NCI-H345 treated with DMSO at 0.1 percent for 48 hours (cell line): ENCODE measurements at regions not wholly inside any gene's neighbourhood (a gene's known extent, or its start where the extent isn't known, plus 50 kb on each side); places are given as distances from the start of the nearest gene placed in this dataset.
"Not testable (repeated sequence)": the region's sequence is repeated elsewhere in the genome, so short reads cannot be mapped to it uniquely, and the experiment has no call there.

Source experiments
- DNase-seq: peaks from one replicate; lab custom pipeline; 2025; ENCODE audit not compliant: unreplicated experiment; lab: John Stamatoyannopoulos, UW

DNA sequence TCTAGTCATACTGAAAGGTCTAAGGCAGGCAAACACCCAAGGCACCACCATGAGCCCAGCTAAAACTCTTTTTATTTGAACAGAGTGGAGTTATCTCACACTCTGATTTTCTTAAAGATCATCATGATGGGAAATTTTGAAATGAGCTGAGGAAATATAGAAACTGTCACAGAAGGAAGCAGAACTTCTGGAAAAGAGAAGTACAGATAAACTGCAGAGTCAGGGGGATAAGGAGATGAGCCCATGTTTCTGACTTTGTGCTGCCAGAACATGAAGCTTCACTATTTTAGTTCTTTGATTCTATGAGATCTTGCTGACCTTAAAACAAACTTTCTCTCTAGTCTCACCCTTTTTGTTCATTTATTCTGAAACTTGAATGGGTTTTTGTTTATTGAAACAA, 406.5 kb upstream of the EDIL3 start:
- DNase-seq = no peak

DNA sequence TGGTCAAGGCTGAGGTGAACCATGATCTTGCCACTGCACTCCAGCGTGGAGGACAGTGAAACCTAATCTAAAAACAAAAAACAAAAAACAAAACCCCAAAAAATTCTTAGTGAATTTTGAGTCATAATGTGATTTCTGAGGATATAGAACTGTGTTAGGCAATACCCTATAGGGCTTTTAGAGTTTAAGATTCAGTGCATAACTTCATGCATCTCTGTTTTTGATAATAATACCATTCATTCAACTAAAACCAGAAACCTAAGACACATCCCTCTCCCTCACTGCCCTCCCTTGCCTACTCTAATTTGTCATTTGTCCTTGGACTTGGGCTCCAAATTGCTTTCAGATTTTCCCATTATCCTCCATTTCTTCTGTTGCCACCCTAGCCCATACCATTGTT, 405.7 kb upstream of the EDIL3 start:
- DNase-seq = no peak

DNA sequence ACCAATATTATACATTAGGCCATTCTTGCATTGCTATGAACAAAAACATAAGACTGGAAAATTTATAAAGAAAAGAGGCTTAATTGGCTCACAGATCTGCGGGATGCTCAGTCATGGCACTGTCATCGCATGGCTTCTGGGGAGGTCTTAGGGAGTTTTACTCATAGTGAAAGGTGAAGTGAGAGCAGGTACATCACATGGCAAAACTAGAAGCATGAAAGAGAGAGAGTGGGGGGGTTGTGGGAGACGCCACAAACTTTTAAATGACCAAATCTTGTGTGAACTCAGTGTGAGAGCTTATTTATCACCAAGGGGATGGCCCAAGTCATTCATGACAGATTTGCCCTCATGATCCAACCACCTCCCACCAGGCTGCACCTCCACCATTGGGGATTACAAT, 398.3 kb upstream of the EDIL3 start:
- no peak for DNase-seq

DNA sequence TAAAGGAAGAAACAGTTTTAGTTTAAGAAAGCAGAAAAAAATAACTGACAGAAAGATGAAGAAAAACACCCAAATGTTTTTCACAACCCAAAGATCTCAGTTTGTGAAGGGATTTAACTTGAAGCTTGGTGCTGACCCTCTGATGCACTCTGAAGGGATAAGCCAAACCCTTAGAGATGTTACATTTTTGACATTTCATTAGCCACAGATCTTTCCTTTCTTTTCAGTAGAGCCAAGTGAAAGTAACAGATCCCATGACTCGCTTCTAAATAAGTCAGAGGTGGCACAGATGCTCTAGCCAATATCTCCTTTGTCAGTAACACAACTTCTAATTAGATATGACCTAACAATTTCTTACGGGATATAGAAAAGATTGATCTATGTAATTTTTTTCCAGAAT, 394.5 kb upstream of the EDIL3 start:
- no peak for DNase-seq

DNA sequence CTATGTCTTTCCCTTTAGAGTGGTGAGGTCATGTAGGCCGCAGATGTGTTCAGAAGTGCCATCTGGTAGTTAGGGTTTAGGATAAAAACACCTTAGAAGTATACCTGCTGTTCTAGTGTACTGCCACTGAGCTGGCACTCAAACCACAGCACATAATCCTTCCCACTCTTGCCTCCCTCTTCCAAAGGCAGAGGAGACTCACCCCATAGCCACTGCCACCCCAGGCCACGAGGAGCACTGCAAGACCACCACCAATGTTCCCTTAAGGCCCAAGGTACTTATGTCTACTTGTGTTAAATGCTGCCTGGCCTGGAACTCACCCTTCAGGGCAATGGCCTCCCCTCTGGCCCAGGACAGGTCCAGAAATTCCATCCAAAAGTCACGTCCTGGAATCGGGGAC, 379.5 kb upstream of the EDIL3 start:
- no peak for DNase-seq

DNA sequence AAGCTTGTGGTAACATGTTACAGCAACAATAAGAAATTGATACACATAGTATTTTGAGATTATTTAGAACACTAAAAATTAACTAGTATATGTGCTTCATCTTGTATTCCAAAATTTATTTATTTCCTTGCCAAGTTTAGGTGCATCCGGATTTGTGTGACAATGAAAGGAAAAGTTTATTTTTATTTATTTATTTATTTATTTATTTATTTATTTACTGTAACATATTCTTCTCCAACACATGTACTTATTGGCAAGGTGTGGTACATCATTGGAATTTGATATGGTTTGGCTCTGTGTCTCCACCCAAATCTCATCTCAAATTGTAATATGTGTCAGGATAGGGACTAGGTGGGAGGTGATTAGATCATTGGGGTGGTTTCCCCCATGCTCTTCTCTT, 373.3 kb upstream of the EDIL3 start:
- no peak for DNase-seq

DNA sequence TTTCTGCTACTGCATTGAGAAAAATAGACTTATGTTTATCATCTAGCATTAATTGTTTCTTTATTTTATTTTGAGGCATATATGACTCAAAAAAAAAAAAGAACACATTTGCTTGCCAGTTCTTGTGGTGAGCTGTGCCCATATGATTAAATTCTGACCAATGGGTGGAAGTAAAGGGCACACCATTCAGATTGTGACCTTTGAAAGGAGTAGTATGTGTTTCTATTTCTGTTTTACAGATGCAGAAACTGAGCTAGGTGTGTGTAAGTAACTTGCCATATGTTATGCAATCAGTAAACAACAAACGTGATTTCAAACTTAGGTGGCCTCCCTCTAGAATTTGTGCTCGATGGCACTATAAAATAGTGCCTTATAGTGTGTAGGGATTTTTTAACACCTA, 368.1 kb upstream of the EDIL3 start:
- DNase-seq = no peak

DNA sequence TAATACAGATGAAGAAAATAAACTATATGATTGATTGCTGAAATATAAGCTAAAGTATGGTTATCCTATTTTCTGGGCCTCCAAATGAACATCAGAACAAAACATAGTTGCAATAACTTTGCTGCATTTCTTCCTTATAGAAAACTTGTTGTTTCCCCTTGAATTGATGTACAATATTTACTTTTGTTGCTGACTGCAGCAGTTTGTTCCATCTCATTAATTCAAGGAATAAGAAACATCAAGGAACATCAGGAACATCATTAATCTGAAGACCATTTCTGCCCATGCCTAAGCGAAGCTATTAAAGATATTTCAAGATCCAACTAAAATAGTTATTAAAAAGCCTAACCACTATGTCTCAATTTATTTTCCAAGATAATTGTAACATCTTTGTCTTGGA, 363.6 kb upstream of the EDIL3 start:
- DNase-seq = no peak

DNA sequence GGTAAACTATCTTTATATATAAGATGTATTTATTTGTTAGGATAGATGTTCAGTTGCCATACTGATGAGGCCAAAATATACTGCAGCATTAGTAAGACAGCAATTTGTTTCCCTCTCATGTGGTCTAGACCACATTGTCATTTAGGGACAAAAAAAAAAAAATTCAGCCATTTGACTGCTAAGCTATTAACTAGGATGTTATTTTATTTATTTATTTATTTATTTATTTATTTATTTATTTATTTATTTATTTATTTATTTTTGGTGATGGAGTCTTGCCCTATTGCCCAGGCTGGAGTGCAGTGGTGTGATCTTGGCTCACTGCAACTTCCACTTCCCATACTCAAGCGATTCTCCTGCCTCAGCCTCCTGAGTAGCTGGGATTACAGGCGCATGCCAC, 361.6 kb upstream of the EDIL3 start:
- not testable (repeated sequence) for DNase-seq

DNA sequence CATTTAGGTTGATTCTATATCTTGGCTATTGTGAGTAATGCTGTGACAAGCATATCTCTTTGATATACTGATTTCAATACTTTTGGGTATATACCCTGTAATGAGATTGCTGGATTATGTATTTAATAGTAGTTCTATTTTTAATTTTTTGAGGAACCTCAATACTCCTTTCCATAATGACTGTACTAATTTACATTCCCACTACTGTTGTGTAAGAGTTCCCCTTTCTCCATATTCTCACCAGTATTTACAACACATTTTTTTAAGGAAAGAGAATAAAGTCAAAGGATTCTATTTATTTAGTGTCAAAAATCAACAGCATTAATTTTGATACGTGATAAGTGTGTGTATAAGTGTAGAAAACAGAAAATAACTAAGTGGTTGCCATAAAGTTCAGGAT, 356.4 kb upstream of the EDIL3 start:
- DNase-seq = no peak

DNA sequence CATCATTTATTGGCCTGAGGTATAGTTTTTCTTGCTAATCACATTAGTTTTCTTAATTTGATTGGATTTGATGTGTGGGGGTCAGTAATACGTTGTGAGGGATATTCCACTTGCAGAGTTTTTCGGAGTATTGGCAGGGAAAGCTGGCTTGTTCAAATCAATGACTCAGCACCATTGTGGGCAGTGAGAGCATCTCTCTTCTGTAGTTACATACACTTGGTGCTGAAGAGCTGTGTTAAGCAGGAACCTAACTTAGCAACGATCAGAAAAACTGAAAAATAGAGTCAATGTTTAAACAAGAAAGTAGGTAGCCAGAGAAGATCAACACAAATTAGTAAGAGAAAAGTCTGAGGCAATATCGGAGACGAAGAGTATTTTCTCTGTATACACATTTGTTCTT, 344.6 kb upstream of the EDIL3 start:
- DNase-seq = no peak

DNA sequence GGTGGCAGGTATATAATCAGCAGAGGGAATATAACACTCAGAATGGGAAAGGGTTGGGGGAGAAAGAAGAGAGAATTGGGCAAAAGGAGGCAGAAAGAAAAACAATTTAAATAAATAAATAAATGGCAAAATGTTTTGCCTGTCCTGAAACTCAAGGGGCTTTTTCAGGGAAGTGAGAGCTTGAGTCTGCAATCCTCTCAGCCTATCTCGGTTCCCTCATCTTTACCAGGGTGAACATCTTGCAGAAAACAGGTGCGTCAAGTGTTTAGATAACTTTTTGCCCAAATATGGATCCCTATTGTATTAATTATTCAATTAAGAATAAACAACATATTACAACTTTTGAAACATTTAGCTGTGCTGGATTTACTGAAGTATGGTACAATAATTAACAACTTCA, 343.0 kb upstream of the EDIL3 start:
- DNase-seq = no peak

DNA sequence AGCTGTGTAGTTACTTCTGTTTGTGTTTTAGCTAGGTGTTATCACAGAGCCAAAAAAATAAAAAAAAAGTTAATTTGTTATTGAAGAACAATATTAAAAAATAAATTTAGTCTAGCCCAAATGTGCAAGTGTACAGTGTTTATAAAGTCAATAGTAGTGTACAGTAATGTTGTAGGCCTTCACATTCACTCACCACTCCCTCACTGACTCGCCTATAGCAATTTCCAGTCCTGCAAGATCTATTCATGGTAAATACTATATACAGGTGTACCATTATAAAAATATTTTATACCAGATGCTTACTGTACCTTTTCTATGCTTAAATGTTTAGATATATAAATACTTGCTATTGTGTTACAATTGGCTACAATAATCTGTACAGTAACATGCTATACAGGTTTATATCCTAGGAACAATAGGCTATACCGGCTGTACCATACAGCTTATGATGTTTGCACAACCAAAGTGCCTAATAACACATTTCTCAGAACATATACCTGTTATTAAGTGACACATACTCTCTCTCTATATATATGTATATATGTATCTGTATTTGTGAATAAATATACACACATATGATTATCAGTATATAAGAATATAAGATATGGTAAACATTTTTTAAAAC, 341.4 kb upstream of the EDIL3 start:
- DNase-seq = no peak

DNA sequence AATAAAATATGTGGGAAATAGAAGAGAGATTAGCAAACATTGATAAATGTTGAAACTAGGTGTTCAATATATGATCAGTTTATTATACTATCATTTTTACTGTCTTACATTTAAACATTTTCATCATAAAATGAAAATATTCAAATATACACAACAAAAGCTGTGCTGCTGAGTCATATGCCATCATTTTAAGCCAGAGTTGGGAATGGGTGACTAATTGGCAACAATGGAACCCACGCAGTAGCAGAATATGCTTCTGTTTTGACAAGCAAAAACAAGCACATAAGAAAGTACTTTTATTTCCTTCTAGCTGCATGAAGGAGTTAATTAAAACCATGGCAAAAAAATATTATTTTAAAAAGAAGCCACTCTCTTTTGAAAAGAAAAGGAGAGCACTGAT, 340.0 kb upstream of the EDIL3 start:
- DNase-seq = no peak

DNA sequence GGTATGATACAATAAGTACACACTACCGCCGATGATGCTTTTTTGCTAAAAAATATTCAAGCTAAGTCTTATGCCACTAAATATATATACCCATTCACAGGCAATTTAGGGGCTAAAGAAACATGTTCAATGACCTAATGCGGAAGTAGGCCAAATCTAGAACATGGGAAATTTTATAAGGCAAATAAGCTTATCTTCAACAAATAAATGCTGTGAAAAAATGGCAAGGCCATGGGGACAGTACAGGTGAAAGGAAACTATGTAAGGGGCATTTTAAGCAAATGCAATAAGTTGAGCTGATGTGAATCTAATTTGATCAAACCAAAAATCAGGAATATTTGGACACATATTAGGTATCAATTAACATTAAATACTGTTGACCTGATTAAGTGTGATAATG, 339.5 kb upstream of the EDIL3 start:
- DNase-seq = no peak

DNA sequence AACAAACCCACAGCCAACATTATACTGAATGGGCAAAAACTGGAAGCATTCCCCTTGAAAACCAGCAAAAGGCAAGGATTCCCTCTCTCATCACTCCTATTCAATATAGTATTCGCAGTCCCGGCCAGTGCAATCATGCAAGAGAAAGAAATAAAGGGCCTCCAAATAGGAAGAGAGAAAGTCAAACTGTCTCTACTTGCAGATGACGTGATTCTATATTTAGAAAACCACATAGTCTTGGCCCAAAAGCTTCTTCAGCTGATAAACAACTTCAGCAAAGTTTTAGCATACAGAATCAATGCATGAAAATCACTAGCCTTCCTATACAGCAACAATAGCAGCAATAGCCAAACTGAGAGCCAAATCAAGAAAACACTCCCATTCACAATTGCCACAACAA, 333.7 kb upstream of the EDIL3 start:
- no peak for DNase-seq

DNA sequence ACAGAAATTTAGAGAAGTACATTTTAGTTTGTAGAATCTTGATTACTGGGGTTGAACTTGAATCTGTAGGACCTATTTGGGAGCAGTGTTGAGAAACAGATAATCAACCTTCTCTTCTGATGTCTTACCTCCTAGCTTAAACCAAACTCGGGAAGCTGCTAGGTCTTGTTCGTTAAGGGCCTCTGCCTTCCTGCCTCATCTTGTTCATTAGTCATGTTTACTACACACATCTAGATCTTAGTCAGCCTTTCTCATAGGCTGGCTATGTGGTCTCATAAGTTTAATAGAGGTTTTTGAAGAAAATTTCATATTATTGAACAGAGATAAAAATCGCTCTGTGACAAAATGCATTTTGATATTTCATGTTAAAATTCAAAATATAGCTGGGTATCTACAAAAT, 331.0 kb upstream of the EDIL3 start:
- DNase-seq = no peak

DNA sequence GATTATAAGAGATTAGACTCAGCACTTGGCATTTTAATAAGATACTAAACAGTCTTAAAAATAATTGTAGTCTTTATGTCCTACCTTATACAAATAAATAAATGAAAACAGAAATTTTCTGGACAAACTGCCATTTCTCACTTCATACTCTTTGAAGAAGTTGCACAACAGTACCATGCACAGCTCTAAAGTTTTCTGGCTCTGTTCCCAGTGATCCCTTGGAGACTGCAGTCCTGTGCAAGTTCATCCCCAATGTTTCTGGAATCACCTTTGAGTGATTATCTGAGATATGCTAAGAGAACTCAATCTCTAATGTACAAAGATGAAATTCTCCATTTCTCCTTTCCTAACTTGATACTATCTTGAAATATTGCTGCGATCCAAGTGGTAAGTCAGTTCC, 330.4 kb upstream of the EDIL3 start:
- DNase-seq = no peak

DNA sequence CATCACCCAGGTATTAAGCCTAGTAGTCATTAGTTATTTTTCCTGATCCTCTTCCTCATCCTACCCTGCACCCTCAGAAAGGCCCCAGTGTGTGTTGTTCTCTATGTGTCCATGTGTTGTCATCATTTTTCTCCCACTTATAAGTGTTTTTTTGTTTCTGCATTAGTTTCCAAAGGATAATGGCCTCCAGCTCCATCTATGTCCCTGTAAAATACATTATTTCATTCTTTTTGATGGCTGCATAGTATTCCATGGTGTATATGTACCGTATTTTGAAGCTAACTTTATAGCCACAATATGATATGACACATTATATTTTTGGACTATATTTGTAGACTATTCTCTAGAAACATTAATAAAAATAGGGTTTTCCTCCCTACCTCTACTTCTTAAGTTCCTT, 324.4 kb upstream of the EDIL3 start:
- DNase-seq = no peak

DNA sequence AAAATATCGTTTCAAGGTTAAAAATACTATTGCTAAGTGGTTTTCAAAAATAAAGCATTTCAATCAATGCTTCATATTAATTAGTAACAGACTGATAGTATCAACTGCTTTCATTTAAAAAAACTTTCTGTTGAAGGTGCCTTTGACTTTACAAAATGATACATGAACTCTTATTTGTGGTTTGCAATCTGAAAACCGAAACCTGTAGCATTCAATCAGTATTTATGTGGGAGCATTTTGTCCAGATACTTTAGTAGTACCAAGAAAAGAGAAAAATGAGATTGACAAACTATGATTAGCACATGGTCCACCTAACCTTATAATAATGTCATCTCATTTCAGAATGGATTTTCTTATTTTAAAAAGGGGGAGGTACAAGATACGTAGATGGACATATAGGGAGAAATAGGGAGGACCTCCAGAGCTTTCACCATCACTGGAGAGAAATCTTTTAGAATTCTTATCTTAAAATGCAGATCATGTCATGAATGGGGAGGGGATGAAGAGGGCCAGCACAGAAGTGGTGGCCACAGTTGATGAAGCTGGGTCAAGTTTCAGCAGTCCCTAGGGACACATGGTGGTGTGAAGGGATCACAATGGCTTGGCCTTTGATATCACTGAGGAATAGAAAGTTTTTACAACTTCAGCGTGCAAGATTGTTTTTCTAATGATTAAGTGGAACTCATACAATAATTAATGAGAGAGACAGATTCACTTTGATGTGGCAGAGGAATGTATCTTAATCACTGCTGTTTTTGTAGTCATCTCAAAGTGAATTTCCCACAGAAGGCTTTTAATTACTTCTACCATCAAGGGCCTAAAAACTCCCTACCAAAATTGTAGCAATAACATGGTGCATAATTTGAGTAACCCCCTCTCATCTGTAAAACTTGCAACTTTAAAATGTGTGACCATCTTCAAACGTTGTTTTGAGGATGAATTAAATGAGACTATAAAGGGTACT, 322.3 kb upstream of the EDIL3 start:
- DNase-seq = no peak

DNA sequence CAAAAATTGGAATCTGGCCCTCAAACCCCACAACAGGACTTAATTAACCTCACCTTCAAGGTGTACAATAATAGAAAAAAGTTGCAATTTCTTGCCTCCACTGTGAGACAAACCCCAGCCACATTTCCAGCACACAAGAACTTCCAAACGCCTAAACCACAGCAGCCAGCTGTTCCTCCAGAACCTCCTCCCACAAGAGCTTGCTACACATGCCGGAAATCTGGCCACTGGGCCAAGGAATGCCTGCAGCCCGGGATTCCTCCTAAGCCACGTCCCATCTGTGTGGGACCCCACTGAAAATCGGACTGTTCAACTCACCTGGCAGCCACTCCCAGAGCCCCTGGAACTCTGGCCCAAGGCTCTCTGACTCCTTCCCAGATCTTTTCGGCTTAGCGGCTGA, 315.9 kb upstream of the EDIL3 start:
- not testable (repeated sequence) for DNase-seq

DNA sequence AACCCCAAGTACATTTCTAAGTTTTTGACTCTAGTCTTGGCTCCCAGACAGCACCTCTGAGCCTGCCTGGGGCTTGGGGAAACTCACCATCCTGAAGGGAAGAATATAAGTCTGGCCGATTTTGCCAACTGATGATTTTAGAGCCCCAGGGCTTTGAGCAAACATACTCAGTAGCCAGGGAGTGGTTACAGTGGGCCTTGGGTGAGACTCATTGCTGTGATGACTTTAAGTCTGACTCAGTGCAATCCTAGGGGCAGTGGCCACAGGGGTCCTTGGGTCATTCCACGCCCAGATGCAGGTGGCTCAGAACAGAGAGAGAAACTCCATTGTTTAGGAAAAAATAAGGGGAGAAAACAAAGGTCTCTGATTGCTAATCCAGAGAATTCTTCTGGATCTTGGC, 312.0 kb upstream of the EDIL3 start:
- no peak for DNase-seq

DNA sequence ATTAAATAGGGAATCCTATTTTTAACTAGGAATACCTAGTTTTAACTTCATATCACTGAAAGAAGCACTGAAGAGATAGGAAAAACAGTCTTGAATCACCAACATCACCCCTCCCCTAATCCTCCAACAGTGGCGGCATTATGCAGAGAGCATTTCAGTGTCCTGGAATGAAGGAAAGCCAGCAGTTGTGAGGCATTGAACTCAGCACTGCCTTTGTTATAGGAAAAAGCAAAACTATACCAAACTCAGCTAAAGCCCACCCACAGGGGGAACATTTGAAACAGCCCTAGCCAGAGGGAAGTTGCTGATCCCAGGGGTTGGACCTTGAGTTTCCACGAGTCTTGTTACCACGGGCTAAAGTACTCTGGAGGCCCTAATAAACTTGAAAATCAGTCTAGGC, 310.6 kb upstream of the EDIL3 start:
- DNase-seq = no peak
